SHP77 (cell line): ENCODE measurements at regions not wholly inside any gene's neighbourhood (a gene's known extent, or its start where the extent isn't known, plus 50 kb on each side); places are given as distances from the start of the nearest gene placed in this dataset.
A peak's percentile ranks its signal among the peaks of the same experiment; 100 is the strongest.

Source experiments
- DNase-seq, 2 experiments: peaks; one replicate each; lab custom pipeline; 2025; lab: John Stamatoyannopoulos, UW

- DNase-seq: no peak
Observed at GRCh38 chr7:110027385-110027784, 1063.5 kb upstream of the LRRN3 start.

GRCh38 chr7:110043519-110043918, 1047.4 kb upstream of the LRRN3 start:
- no peak for DNase-seq

GRCh38 chr7:110050785-110051184, 1040.1 kb upstream of the LRRN3 start:
- no peak for DNase-seq

- DNase-seq: no peak
Observed at GRCh38 chr7:110051372-110051771, 1039.6 kb upstream of the LRRN3 start.

- DNase-seq: no peak
Observed at GRCh38 chr7:110056331-110056730, 1034.6 kb upstream of the LRRN3 start.

- no peak for DNase-seq
Observed at GRCh38 chr7:110058401-110058800, 1032.5 kb upstream of the LRRN3 start.

- DNase-seq: no peak
Observed at GRCh38 chr7:110061387-110061786, 1029.5 kb upstream of the LRRN3 start.

- DNase-seq: peak; percentile 38 to 58
Observed at GRCh38 chr7:110065121-110065520, 1025.8 kb upstream of the LRRN3 start.

- no peak for DNase-seq
Observed at GRCh38 chr7:110066843-110067242, 1024.1 kb upstream of the LRRN3 start.

- DNase-seq: no peak
Observed at GRCh38 chr7:110071192-110071591, 1019.7 kb upstream of the LRRN3 start.

- no peak for DNase-seq
Observed at GRCh38 chr7:110075450-110075849, 1015.5 kb upstream of the LRRN3 start.

GRCh38 chr7:110076194-110076593, 1014.7 kb upstream of the LRRN3 start:
- DNase-seq: no peak

- DNase-seq: no peak
Observed at GRCh38 chr7:110084181-110084807, 1006.6 kb upstream of the LRRN3 start.

GRCh38 chr7:110090110-110090820, 1000.7 kb upstream of the LRRN3 start:
- peak in 1 of 2 experiments; percentile 2 for DNase-seq

- DNase-seq: no peak
Observed at GRCh38 chr7:110095372-110096052, 995.4 kb upstream of the LRRN3 start.

GRCh38 chr7:110104243-110104642, 986.7 kb upstream of the LRRN3 start:
- no peak for DNase-seq

GRCh38 chr7:110105307-110105706, 985.6 kb upstream of the LRRN3 start:
- peak; percentile 94 to 95 for DNase-seq

GRCh38 chr7:110105840-110106239, 985.1 kb upstream of the LRRN3 start:
- DNase-seq: no peak

- no peak for DNase-seq
Observed at GRCh38 chr7:110119883-110120581, 970.9 kb upstream of the LRRN3 start.

GRCh38 chr7:110129159-110129558, 961.8 kb upstream of the LRRN3 start:
- DNase-seq: no peak

- DNase-seq: no peak
Observed at GRCh38 chr7:110130669-110131068, 960.3 kb upstream of the LRRN3 start.

GRCh38 chr7:110131344-110131743, 959.6 kb upstream of the LRRN3 start:
- DNase-seq: no peak

GRCh38 chr7:110139056-110139455, 951.9 kb upstream of the LRRN3 start:
- DNase-seq: no peak
